Sigmoid colon (tissue), 4 donors: ENCODE measurements at regions not wholly inside any gene's neighbourhood (a gene's known extent, or its start where the extent isn't known, plus 50 kb on each side); places are given as distances from the start of the nearest gene placed in this dataset.

Source experiments
- EP300 ChIP-seq, 4 donors: sonication (generic); formaldehyde crosslinking; IDR thresholded peaks; one replicate each; pipeline ENCODE4 v1.6.1; 2017; ENCODE audit warnings: antibody characterized with exemption in 4 of 4
- POLR2A ChIP-seq, 2 donors: fragments of 450-650 bp; IDR thresholded peaks; one replicate each; pipeline ENCODE4 v1.6.1; 2016; ENCODE audit warnings: antibody characterized with exemption in 2 of 2, mild to moderate bottlenecking in 2 of 2, moderate library complexity in 2 of 2
- POLR2AphosphoS5 ChIP-seq, 4 donors: sonication (generic); formaldehyde crosslinking; IDR thresholded peaks; one replicate each; pipeline ENCODE4 v1.6.1; 2017; ENCODE audit warnings: antibody characterized with exemption in 4 of 4
- TF ChIP-seq, protein P1 (sequence below), 4 experiments: fragments of 450-650 bp in 3 of 4; fragments of 200-600 bp in 1 of 4; IDR thresholded peaks; one replicate each; pipeline ENCODE4 v1.5.1; 2016 to 2019; ENCODE audit warnings: antibody characterized with exemption in 4 of 4, mild to moderate bottlenecking in 3 of 4, moderate library complexity in 2 of 4

DNA sequence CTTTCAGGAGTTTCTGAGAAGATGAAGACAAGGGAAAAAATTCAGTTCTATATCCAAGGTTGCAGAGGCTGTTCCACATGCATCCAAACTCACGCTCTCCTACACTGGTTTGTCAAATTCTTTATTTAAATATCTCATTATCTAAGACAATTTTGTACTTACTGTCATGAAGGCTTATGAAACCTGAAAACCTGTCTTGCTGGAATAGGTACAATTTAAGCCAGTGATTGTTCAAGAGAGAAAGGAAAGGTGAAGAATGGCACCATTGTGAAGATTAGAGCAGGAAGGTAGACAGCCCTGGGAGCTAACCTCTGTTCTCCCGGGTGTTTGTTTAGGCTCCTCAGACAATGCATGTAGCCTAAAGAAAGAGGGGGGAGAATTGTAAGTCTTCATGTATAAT, 315.1 kb upstream of the PRKD1 start:
- TF ChIP-seq, protein P1, sequence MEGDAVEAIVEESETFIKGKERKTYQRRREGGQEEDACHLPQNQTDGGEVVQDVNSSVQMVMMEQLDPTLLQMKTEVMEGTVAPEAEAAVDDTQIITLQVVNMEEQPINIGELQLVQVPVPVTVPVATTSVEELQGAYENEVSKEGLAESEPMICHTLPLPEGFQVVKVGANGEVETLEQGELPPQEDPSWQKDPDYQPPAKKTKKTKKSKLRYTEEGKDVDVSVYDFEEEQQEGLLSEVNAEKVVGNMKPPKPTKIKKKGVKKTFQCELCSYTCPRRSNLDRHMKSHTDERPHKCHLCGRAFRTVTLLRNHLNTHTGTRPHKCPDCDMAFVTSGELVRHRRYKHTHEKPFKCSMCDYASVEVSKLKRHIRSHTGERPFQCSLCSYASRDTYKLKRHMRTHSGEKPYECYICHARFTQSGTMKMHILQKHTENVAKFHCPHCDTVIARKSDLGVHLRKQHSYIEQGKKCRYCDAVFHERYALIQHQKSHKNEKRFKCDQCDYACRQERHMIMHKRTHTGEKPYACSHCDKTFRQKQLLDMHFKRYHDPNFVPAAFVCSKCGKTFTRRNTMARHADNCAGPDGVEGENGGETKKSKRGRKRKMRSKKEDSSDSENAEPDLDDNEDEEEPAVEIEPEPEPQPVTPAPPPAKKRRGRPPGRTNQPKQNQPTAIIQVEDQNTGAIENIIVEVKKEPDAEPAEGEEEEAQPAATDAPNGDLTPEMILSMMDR (IDR thresholded peaks at IDR 0.05) = no peak
- TF ChIP-seq POLR2A (IDR thresholded peaks at IDR 0.05) (no peak), EP300 (IDR thresholded peaks at IDR 0.05) (no peak), POLR2AphosphoS5 (IDR thresholded peaks at IDR 0.05) (no peak)
